Activated CD4-positive, alpha-beta T cell treated with anti-CD3 and anti-CD28 coated beads, Interleukin-2, amount 10 ng/mL, durations not matched to agents 24 days and 14 days (primary cell): ENCODE measurements at regions not wholly inside any gene's neighbourhood (a gene's known extent, or its start where the extent isn't known, plus 50 kb on each side); places are given as distances from the start of the nearest gene placed in this dataset.

Experiments used
- DNase-seq: peaks from one replicate; pipeline ENCODE4 v3.0.0; 2022
- H3K27ac Mint-ChIP-seq: one replicate; pipeline ENCODE4 v1.8.0; 2022; ENCODE audit warnings: mild to moderate bottlenecking, mixed read lengths
- H3K27me3 Mint-ChIP-seq: one replicate; pipeline ENCODE4 v1.8.0; 2022; ENCODE audit warnings: mixed read lengths
- H3K36me3 Mint-ChIP-seq: one replicate; pipeline ENCODE4 v1.8.0; 2022; ENCODE audit warnings: low read depth, mild to moderate bottlenecking, mixed read lengths
- H3K4me1 Mint-ChIP-seq: one replicate; pipeline ENCODE4 v1.8.0; 2021; ENCODE audit warnings: mixed read lengths
- H3K4me3 Mint-ChIP-seq: one replicate; pipeline ENCODE4 v1.8.0; 2022; ENCODE audit warnings: mild to moderate bottlenecking, moderate library complexity, mixed read lengths
- H3K9me3 Mint-ChIP-seq: one replicate; pipeline ENCODE4 v1.8.0; 2021; ENCODE audit warnings: mixed read lengths
- intact Hi-C: fragments of 100-400 bp; cut with micrococcal nuclease; formaldehyde crosslinking; loops from one replicate; pipeline ENCODE4 v1.15.1; 2023

- no peaks in the 10 kb centered on the region for H3K27me3 Mint-ChIP-seq
- H3K36me3 Mint-ChIP-seq = no peaks in the 10 kb centered on the region
- no peak overlapping the region for H3K27ac Mint-ChIP-seq
- intact Hi-C loops = no loop called here
- DNase-seq = no peak
- no peak overlapping the region for H3K4me3 Mint-ChIP-seq
- no peaks in the 10 kb centered on the region for H3K4me1 Mint-ChIP-seq
- H3K9me3 Mint-ChIP-seq = no peaks in the 10 kb centered on the region
Measured at GRCh38 chr4:57689693-57690205, 579.6 kb upstream of the IGFBP7 start.

- no peak overlapping the region for H3K27ac Mint-ChIP-seq
- no peaks in the 10 kb centered on the region for H3K27me3 Mint-ChIP-seq
- no peak for DNase-seq
- intact Hi-C loops = no loop called here
- no peaks in the 10 kb centered on the region for H3K36me3 Mint-ChIP-seq
- no peaks in the 10 kb centered on the region for H3K4me1 Mint-ChIP-seq
- H3K9me3 Mint-ChIP-seq = no peaks in the 10 kb centered on the region
- H3K4me3 Mint-ChIP-seq = no peak overlapping the region
Measured at GRCh38 chr4:57682275-57682674, 572.1 kb upstream of the IGFBP7 start.

GRCh38 chr4:57679969-57680368 is 569.8 kb upstream of the IGFBP7 start:
- no peak overlapping the region for H3K4me3 Mint-ChIP-seq
- intact Hi-C loops = no loop called here
- no peaks in the 10 kb centered on the region for H3K9me3 Mint-ChIP-seq
- no peak overlapping the region for H3K27ac Mint-ChIP-seq
- H3K4me1 Mint-ChIP-seq = no peaks in the 10 kb centered on the region
- H3K27me3 Mint-ChIP-seq = no peaks in the 10 kb centered on the region
- H3K36me3 Mint-ChIP-seq = no peaks in the 10 kb centered on the region
- DNase-seq = no peak

GRCh38 chr4:57676394-57676793 is 566.2 kb upstream of the IGFBP7 start:
- Mint-ChIP-seq H3K36me3 (no peaks in the 10 kb centered on the region), H3K9me3 (no peaks in the 10 kb centered on the region), H3K27me3 (no peaks in the 10 kb centered on the region), H3K4me1 (no peaks in the 10 kb centered on the region), H3K27ac (no peak overlapping the region), H3K4me3 (no peak overlapping the region)
- intact Hi-C loops = no loop called here
- no peak for DNase-seq

- Mint-ChIP-seq H3K4me1 (no peaks in the 10 kb centered on the region), H3K27ac (no peak overlapping the region), H3K27me3 (no peaks in the 10 kb centered on the region), H3K9me3 (no peaks in the 10 kb centered on the region), H3K4me3 (no peak overlapping the region), H3K36me3 (no peaks in the 10 kb centered on the region)
- intact Hi-C loops = no loop called here
- DNase-seq = no peak
Measured at GRCh38 chr4:57672846-57673433, 562.8 kb upstream of the IGFBP7 start.

GRCh38 chr4:57668621-57669020 is 558.4 kb upstream of the IGFBP7 start:
- H3K4me1 Mint-ChIP-seq = no peaks in the 10 kb centered on the region
- intact Hi-C loops = no loop called here

GRCh38 chr4:57665806-57666205 is 555.6 kb upstream of the IGFBP7 start:
- H3K4me3 Mint-ChIP-seq = no peak overlapping the region
- intact Hi-C loops = no loop called here
- H3K36me3 Mint-ChIP-seq = no peaks in the 10 kb centered on the region
- no peaks in the 10 kb centered on the region for H3K9me3 Mint-ChIP-seq
- H3K27me3 Mint-ChIP-seq = no peaks in the 10 kb centered on the region
- no peaks in the 10 kb centered on the region for H3K4me1 Mint-ChIP-seq
- no peak for DNase-seq
- H3K27ac Mint-ChIP-seq = no peak overlapping the region

More at GRCh38 chr4:57668621-57669020, 558.4 kb upstream of the IGFBP7 start:
- H3K9me3 Mint-ChIP-seq = no peaks in the 10 kb centered on the region
- DNase-seq = no peak
- H3K27me3 Mint-ChIP-seq = no peaks in the 10 kb centered on the region
- H3K36me3 Mint-ChIP-seq = no peaks in the 10 kb centered on the region
- H3K4me3 Mint-ChIP-seq = no peak overlapping the region
- H3K27ac Mint-ChIP-seq = no peak overlapping the region

GRCh38 chr4:57661517-57662090 is 551.4 kb upstream of the IGFBP7 start:
- Mint-ChIP-seq H3K4me1 (no peaks in the 10 kb centered on the region), H3K27me3 (no peaks in the 10 kb centered on the region), H3K4me3 (no peak overlapping the region), H3K27ac (no peak overlapping the region), H3K9me3 (no peaks in the 10 kb centered on the region), H3K36me3 (no peaks in the 10 kb centered on the region)
- no peak for DNase-seq
- intact Hi-C loops = no loop called here

GRCh38 chr4:57658673-57659072 is 548.5 kb upstream of the IGFBP7 start:
- H3K27me3 Mint-ChIP-seq = no peaks in the 10 kb centered on the region
- DNase-seq = no peak
- intact Hi-C loops = no loop called here
- H3K9me3 Mint-ChIP-seq = no peaks in the 10 kb centered on the region
- H3K36me3 Mint-ChIP-seq = no peaks in the 10 kb centered on the region
- no peaks in the 10 kb centered on the region for H3K4me1 Mint-ChIP-seq
- H3K4me3 Mint-ChIP-seq = no peak overlapping the region
- H3K27ac Mint-ChIP-seq = no peak overlapping the region

- intact Hi-C loops = no loop called here
- no peaks in the 10 kb centered on the region for H3K9me3 Mint-ChIP-seq
- no peak for DNase-seq
- no peaks in the 10 kb centered on the region for H3K27me3 Mint-ChIP-seq
- H3K4me1 Mint-ChIP-seq = no peaks in the 10 kb centered on the region
- H3K4me3 Mint-ChIP-seq = no peak overlapping the region
- H3K27ac Mint-ChIP-seq = no peak overlapping the region
- no peaks in the 10 kb centered on the region for H3K36me3 Mint-ChIP-seq
Measured at GRCh38 chr4:57658188-57658587, 548.0 kb upstream of the IGFBP7 start.

GRCh38 chr4:57655342-57655741 is 545.2 kb upstream of the IGFBP7 start:
- intact Hi-C loops = no loop called here

GRCh38 chr4:57652779-57653178 is 542.6 kb upstream of the IGFBP7 start:
- no peaks in the 10 kb centered on the region for H3K27me3 Mint-ChIP-seq
- intact Hi-C loops = no loop called here
- no peaks in the 10 kb centered on the region for H3K4me1 Mint-ChIP-seq
- no peak for DNase-seq
- H3K9me3 Mint-ChIP-seq = no peaks in the 10 kb centered on the region
- H3K4me3 Mint-ChIP-seq = no peak overlapping the region
- no peak overlapping the region for H3K27ac Mint-ChIP-seq
- no peaks in the 10 kb centered on the region for H3K36me3 Mint-ChIP-seq

More at GRCh38 chr4:57655342-57655741, 545.2 kb upstream of the IGFBP7 start:
- DNase-seq = no peak
- Mint-ChIP-seq H3K4me1 (no peaks in the 10 kb centered on the region), H3K9me3 (no peaks in the 10 kb centered on the region), H3K4me3 (no peak overlapping the region), H3K27ac (no peak overlapping the region), H3K36me3 (no peaks in the 10 kb centered on the region), H3K27me3 (no peaks in the 10 kb centered on the region)

- DNase-seq = no peak
- Mint-ChIP-seq H3K27me3 (no peaks in the 10 kb centered on the region), H3K4me3 (no peak overlapping the region), H3K27ac (no peak overlapping the region), H3K9me3 (no peaks in the 10 kb centered on the region), H3K4me1 (no peaks in the 10 kb centered on the region), H3K36me3 (no peaks in the 10 kb centered on the region)
- intact Hi-C loops = no loop called here
Measured at GRCh38 chr4:57640391-57641100, 530.4 kb upstream of the IGFBP7 start.

GRCh38 chr4:57639561-57640382 is 529.6 kb upstream of the IGFBP7 start:
- H3K4me1 Mint-ChIP-seq = no peaks in the 10 kb centered on the region
- H3K27me3 Mint-ChIP-seq = no peaks in the 10 kb centered on the region
- intact Hi-C loops = no loop called here
- H3K9me3 Mint-ChIP-seq = no peaks in the 10 kb centered on the region
- no peak overlapping the region for H3K27ac Mint-ChIP-seq
- H3K4me3 Mint-ChIP-seq = no peak overlapping the region
- no peak for DNase-seq
- H3K36me3 Mint-ChIP-seq = no peaks in the 10 kb centered on the region
